ENCODE measurements at regions not wholly inside any gene's neighbourhood (a gene's known extent, or its start where the extent isn't known, plus 50 kb on each side); places are given as distances from the start of the nearest gene placed in this dataset.

- ATAC-seq (ENCODE audit: low read depth) (no peak), DNase-seq (no peak)
- H3K79me1 ChIP-seq (ENCODE audit: low read depth in 1 of 2, low read length in 2 of 2), result no peaks in the 10 kb centered on the region
- no peak overlapping the region for H3K27ac ChIP-seq (ENCODE audit: insufficient read depth, low read length)
- no peak overlapping the region for H2BK5ac ChIP-seq (ENCODE audit: low read depth, low read length, poor library complexity, severe bottlenecking)
- no peak overlapping the region for H2AK9ac ChIP-seq (replicated peaks; ENCODE audit: low read depth, low read length, poor library complexity)
- ChIA-PET POLR2A (ENCODE audit: unreplicated experiment) (interaction anchor here (0.6 kb wide), 1 partner anchor 10 kb away, joined by 8 read pairs; no protein-coding TSS in a partner anchor), CTCF (no interaction called here)
- no peak overlapping the region for H2BK20ac ChIP-seq (ENCODE audit: low read depth, low read length)
- no peak overlapping the region for H2AFZ ChIP-seq (replicated peaks; ENCODE audit: low read length, poor library complexity)
- in situ Hi-C loops (cut with MboI; ENCODE audit: low sequenced_read_pairs) (no loop called here), dilution Hi-C loops (cut with HindIII; ENCODE audit: low sequenced_read_pairs, unreplicated experiment) (no loop called here), intact Hi-C loops (cut with micrococcal nuclease) (no loop called here)
- H3K23ac ChIP-seq (ENCODE audit: low read depth, low read length), result no peak overlapping the region
- no TSS peak for BruUV-seq (replicated peaks)
- H3K4me3 ChIP-seq (ENCODE audit: insufficient read depth, low read depth, low read length), result no peak overlapping the region
- no peak overlapping the region for H3K4me2 ChIP-seq (ENCODE audit: low read depth, low read length)
- H3K9me1 ChIP-seq (ENCODE audit: insufficient read depth, low read length), result no peaks in the 10 kb centered on the region
- H2BK120ac ChIP-seq (ENCODE audit: low read depth, low read length), result no peak overlapping the region
- WGBS, 2 experiments (ENCODE audit: extremely low coverage in 2 of 2, insufficient read length in 1 of 2), result no CpG with 5 or more reads among the region's 9 CpGs
- no peak overlapping the region for H2BK15ac ChIP-seq (ENCODE audit: low read depth, low read length)
- no peak overlapping the region for H4K91ac ChIP-seq (ENCODE audit: insufficient read depth, low read depth, low read length)
- TF ChIP-seq ELK1 (IDR thresholded peaks at IDR 0.05; ENCODE audit: borderline replicate concordance, low read depth, low read length) (no peak), SMC3 (IDR thresholded peaks at IDR 0.05; ENCODE audit: low read depth, low read length) (no peak), NFE2L2 (IDR thresholded peaks at IDR 0.05; ENCODE audit: low read depth, low read length) (no peak)
- no peak overlapping the region for H4K8ac ChIP-seq (ENCODE audit: low read depth in 2 of 2, low read length in 2 of 2)
- H3K4ac ChIP-seq (ENCODE audit: low read depth, low read length), result no peak overlapping the region
- H3K27me3 ChIP-seq (ENCODE audit: control insufficient read depth, insufficient read depth, low read length), result peaks cover 4% of the 10 kb centered on the region; the same call in 1 of the 2 replicates
- no peak overlapping the region for H3K9ac ChIP-seq (ENCODE audit: low read depth, low read length)
- no peaks in the 10 kb centered on the region for H4K20me1 ChIP-seq (ENCODE audit: insufficient read depth, low read length)
- no peak overlapping the region for H4K5ac ChIP-seq (ENCODE audit: low read depth, low read length)
- H3K9me3 ChIP-seq (ENCODE audit: control insufficient read depth, insufficient read depth, low read length), result no peaks in the 10 kb centered on the region
- H3K36me3 ChIP-seq (ENCODE audit: control insufficient read depth, insufficient read depth, low read length), result no peaks in the 10 kb centered on the region
- H3K4me1 ChIP-seq (ENCODE audit: control insufficient read depth, insufficient read depth, low read length), result no peaks in the 10 kb centered on the region
- no peak overlapping the region for H3K14ac ChIP-seq (replicated peaks; ENCODE audit: low read depth, low read length)
- H3K18ac ChIP-seq (ENCODE audit: low read depth, low read length), result no peak overlapping the region
- no peak overlapping the region for H3K56ac ChIP-seq (ENCODE audit: extremely low read depth, insufficient read depth, low read length)
- H2AK5ac ChIP-seq (ENCODE audit: low read depth, low read length), result no peak overlapping the region
Observed at GRCh38 chr13:22001336-22001735, 330.5 kb downstream of the FGF9 start.
